Left kidney (tissue), 1 donor: ENCODE measurements at regions not wholly inside any gene's neighbourhood (a gene's known extent, or its start where the extent isn't known, plus 50 kb on each side); places are given as distances from the start of the nearest gene placed in this dataset.
"Not testable (repeated sequence)": the region's sequence is repeated elsewhere in the genome, so short reads cannot be mapped to it uniquely, and the experiment has no call there.

Experiments
- DNase-seq: peaks from one replicate; pipeline ENCODE4 v3.0.0-alpha.2; 2013

- DNase-seq = no peak
Measured at GRCh38 chr9:117775591-117775990, 71.4 kb downstream of the TLR4 start.

DNA sequence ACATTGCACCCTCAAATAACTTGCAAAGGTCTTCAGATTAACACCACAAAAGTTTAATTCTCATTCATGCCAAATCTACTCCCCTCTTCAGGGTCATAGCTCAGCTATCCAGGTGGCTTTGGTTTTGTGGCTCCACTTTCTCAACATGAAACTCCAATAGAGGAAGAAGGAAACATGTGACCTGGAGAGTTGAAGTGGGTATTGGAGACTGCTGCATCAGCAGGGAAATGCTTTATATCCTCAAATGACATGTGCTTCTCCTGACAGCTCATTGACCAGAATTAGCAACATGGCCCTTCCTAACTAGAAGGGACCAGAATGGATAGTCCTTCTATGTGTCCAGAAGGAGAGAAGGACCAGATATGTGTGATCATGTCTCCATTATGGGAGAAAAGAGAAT is 73.6 kb downstream of the TLR4 start:
- DNase-seq = no peak

DNA sequence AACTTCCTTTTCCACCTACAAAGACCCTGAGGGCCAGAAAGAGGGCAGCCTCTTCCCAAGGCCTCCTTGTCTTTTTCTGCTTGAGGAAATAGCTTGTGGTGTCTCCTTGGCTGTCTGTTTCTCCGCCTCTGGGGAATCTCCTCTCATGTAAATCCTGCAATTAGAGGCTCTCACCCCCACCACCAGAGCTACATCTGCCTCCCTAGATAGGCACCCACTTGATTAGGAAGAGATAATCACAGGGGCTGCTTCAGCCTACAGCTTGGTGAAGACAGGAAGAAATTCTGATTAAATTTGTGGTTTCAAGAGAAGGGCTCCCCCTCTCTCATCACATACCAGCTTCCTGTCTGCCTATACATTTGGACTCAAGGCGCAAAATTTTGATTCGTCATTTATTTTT is 75.6 kb downstream of the TLR4 start:
- no peak for DNase-seq

DNA sequence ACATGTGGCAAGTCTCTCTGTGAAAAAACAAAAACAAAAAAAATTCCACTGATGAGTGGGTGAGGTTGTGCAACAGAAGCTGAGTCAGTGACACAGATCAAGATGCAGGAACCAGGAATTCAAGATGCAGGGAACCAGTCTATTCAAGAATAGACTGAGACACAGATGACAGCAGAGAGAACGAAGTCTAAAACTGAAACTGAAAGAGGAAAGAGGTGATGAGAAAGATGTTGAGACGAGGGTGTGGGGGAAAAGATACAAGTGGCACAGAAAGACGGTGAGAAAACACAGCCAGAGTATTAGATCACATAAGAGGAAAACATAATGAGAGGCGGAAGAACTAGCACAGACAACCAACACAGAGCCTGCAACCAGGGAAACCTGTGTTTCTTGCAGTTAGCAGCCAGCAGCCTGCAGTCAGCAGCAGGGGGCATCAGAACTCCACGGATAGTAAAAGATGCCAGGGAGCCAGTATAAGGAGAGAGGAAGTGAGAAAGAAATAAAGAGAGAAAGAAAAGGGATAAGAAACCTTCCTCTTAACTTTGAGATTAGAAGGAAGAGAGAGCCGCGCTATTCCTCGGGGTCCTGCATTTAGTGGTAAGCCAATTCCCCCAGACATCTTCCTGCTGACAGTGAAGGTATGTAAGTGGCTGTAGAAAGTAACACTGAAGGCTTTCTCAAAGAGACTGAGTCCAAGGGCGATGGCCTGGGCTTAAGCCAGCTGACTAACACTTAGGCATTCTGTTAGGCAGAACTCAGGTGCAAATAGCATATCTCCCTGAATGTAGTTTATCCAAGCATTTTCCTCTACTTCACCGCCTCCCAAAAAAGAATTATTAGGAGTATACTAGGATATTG is 79.0 kb downstream of the TLR4 start:
- DNase-seq = peak; percentile 76

DNA sequence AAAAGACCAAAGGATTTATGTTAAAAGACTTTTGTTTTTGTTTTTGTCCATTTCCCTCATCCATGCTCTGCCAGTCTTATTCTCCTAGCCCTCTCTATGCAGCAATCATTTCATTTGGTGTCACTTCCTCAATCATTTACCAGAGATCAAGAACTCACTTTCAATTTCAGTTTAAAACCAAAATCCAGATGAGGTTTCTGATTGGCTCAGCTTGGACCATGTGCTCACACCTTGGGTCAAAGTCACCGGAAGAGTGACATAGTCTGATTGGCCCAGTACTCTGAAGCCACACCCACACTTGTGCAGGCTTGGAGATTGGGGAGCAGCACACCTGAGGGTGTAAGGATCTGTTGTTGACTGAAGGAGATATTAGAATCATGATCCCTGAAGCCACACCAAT is 79.6 kb downstream of the TLR4 start:
- DNase-seq = no peak

GRCh38 chr9:117784996-117785395 is 80.8 kb downstream of the TLR4 start:
- DNase-seq = no peak

DNA sequence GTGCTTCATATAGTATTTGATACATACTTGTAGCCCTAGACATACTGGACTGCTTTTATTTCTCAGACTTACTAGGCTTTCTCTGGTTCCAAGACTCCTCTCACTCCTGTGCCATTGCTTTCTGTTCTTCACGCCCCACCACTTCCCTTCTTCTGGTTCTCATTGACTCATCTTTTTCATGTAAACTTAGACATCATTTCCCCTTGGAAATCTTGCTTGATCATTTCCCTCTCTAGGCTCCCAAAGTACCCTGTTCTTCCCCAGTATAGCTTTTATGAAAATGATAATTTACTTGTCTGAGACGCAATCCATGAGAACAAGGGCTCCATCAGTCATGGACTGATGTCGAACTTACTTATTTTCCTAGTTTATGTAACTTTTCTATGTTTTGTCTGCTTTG is 83.5 kb downstream of the TLR4 start:
- DNase-seq = no peak

DNA sequence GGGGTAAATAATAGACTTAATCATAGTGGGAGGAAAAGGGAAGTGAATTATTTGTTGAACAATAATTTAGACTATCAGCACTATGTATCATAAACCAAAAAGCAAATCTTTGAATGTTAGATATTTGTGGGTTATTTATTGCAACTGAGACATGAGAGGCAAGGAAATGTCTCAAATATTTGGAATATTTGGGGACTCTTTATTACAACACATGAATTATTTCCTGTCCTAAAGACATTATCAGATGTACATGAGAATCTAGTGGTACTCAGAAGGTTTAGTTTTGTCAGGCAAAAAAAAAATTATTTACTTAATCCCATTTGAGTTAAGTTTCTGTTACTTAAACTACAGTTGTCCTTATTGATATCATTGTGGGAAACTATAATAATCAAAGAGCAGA is 91.1 kb downstream of the TLR4 start:
- DNase-seq = no peak

- no peak for DNase-seq
Measured at GRCh38 chr9:117796681-117797080, 92.5 kb downstream of the TLR4 start.

- DNase-seq = no peak
Measured at GRCh38 chr9:117800389-117800788, 96.2 kb downstream of the TLR4 start.

GRCh38 chr9:117809751-117810150 is 105.5 kb downstream of the TLR4 start:
- DNase-seq = no peak

GRCh38 chr9:117815315-117815714 is 111.1 kb downstream of the TLR4 start:
- no peak for DNase-seq

- no peak for DNase-seq
Measured at GRCh38 chr9:117815948-117816347, 111.7 kb downstream of the TLR4 start.

GRCh38 chr9:117821954-117822353 is 117.8 kb downstream of the TLR4 start:
- DNase-seq = no peak

DNA sequence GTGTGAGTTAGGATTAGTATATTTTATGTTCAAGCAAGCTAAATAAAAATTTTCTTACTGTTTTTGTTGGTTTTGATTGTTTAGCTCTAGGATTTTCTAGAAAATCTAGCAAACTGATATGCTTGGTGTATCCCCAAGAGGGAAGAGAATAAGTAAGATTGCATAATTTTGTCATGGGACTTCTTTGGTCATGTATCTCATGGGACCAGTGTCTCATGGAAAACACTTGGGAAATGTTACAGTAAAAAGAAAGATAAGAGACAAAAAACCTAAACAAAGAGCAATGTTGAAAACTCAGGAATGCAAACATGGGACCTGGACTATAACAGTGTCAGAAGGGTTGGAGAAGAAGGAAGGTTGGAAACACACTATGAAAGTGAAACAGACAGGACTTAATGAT is 119.4 kb downstream of the TLR4 start:
- DNase-seq = no peak

GRCh38 chr9:117825609-117826347 is 121.6 kb downstream of the TLR4 start:
- DNase-seq = no peak

DNA sequence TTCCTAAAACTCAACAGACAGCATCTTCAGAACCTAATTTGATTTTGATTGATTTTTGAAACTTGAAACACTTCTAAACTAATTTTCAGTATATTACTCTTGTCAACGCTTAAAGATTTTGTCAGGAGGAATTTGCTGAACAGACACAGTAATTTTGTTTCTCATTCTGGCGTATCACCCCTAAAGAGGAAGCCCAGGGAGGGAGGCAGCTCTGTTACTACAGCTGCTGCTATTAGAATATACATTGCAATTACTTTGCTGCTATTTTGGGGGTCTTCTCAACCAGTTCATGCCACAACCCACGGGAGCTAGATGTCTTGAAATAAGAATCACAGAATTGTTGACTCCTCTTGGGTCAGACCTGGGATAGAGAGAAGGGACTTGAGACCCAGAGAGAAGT is 122.6 kb downstream of the TLR4 start:
- DNase-seq = no peak

DNA sequence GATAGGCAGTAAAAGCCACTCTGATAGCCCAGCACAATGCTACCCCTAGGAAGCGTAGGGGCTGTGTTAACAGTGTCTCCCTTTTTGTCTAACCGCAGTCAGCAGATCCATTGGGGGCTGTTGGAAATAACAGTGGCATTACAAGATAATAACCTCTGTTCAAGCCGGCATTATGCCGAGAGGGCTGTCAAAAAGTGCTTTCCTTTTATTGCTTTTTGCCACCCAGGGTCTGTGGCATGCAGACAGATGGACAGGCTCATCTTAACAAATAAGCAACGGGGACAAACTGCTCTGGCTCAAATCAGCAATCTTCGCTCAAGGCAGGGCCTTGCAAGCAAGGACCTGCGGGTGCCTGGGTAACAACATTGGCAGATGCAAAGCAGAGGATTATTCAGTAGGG is 123.3 kb downstream of the TLR4 start:
- DNase-seq = no peak

DNA sequence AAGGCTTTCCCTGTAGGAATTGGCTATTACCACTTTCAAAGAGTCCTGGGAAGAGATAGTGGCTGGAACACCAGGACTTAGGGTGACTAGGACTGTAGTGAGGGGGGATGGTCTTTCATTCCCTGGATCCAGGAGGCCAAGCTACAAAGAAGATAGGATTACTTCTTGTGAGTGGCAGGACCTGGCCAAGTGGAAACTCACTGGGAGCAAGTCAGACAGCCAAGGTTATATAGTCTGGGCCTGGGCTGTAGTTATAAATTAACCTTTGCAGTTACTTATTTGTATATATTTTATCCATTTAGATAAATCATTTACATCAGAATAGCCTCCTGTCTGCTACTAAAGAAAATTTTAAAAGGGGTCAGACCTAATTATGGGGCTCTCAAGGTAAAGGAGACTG is 124.3 kb downstream of the TLR4 start:
- peak; percentile 32 for DNase-seq

DNA sequence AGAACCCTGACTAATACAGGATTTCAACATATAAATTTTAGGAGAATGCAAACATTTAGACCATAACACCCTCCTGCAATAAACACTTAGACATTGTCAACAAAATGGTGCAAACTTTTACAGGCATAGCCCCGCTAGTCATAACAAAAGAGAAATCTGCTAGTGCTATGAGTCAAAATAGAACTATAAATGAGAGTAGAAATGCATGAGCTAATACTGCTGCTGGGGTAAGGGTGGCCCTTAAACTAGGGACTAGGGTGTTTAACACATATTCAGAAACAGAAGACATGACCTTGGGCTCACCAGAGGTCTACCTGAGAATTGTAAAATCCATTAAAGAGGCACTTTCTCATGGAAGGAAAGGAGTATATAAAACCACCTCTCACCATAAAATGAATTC is 131.6 kb downstream of the TLR4 start:
- no peak for DNase-seq

- DNase-seq = no peak
Measured at GRCh38 chr9:117839862-117840261, 135.7 kb downstream of the TLR4 start.

DNA sequence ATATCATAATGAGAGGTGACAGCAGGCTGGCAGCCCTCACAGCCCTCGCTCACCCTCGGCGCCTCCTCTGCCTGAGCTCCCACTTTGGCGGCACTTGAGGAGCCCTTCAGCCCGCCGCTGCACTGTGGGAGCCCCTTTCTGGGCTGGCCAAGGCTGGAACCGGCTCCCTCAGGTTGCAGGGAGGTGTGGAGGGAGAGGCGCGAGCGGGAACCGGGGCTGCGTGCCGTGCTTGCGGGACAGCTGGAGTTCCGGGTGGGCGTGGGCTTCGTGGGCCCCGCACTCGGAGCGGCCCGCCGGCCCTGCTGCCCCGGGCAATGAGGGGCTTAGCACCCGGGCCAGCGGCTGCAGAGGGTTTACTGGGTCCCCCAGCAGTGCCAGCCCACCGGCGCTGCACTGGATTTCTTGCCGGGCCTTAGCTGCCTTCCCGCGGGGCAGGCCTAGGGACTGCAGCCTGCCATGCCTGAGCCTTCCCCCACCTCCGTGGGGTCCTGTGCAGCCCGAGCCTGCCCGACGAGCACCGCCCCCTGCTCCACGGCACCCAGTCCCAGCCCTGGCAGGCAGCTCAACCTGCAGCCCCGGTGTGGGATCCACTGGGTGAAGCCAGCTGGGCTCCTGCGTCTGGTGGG is 147.7 kb downstream of the TLR4 start:
- not testable (repeated sequence) for DNase-seq

DNA sequence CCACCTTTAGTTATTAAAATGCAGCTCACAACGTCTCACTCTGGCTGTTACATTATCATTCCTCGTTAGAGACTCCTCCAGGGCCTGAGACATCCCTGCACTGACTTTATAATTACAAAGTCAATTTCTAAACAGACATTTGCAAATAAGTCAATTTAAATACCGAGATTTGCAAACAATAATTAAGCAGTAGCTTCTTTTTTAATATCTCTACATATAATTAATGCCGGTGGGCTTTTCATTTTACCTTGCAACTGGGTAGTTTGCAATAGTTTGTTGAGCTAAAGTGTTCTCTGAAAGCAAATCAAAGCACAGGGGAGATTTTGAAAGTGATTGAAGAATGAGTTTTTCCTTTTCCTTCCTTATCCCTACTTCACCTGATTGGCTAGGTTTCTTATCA is 154.4 kb downstream of the TLR4 start:
- DNase-seq = no peak
